GM12878 (cell line): ENCODE measurements at regions not wholly inside any gene's neighbourhood (a gene's known extent, or its start where the extent isn't known, plus 50 kb on each side); places are given as distances from the start of the nearest gene placed in this dataset.

Source experiments
- ATAC-seq: fragments of 200-7000 bp; cut with Tn5 transposase; 3 replicates; pipeline ENCODE4 v1.9.1; 2020; ENCODE audit warnings: mild to moderate bottlenecking, moderate library complexity
- BruUV-seq: library from RNA; stranded (reverse); fragments of 400-500 nt; replicated peaks from 2 replicates; lab custom pipeline; 2021; lab: Mats Ljungman, UMichigan
- CTCF ChIA-PET: fragments of 300-600 bp; sonication (Branson Sonifier 250); formaldehyde crosslinking; extraction: SDS; loops from one replicate; lab custom pipeline; 2021; ENCODE audit warnings: inconsistent platforms; lab: Yijun Ruan, JAX
- POLR2A ChIA-PET: fragments of 350-600 bp; formaldehyde crosslinking; extraction: SDS; loops from one replicate; lab custom pipeline; 2021; ENCODE audit warnings: inconsistent platforms; lab: Charles Lee
- RAD21 ChIA-PET: fragments of 300-600 bp; sonication (Branson Sonifier 250); formaldehyde crosslinking; loops from one replicate; lab custom pipeline; 2023; ENCODE audit warnings: antibody characterized with exemption; ENCODE audit not compliant: unreplicated experiment; lab: Charles Lee
- SMC1A ChIA-PET: fragments of 300-600 bp; sonication (Branson Sonifier 250); formaldehyde crosslinking; loops from one replicate; lab custom pipeline; 2023; ENCODE audit not compliant: unreplicated experiment, uncharacterized antibody; lab: Charles Lee
- DNase-seq: peaks from one replicate; pipeline ENCODE4 v3.0.0-alpha.2; 2011; ENCODE audit warnings: low read depth, low spot score
- FAIRE-seq: peaks from 3 replicates; lab custom pipeline; 2011; peaks lifted over from hg19 to GRCh38; lab: Jason Lieb, UNC
- H2AFZ ChIP-seq: 2 replicates; pipeline ENCODE4 v1.6.0; 2011; ENCODE audit warnings: low read depth, low read length, control low read depth; ENCODE audit not compliant: control insufficient read depth
- H3K27ac ChIP-seq: 2 replicates; pipeline ENCODE4 v1.5.1; 2011; ENCODE audit warnings: control low read depth; ENCODE audit not compliant: control insufficient read depth, insufficient read depth
- H3K27me3 ChIP-seq, 2 experiments: replicated peaks in 1 of 2; 2 replicates each; pipeline versions ENCODE4 v1.6.0 to v1.6.1; 2011; ENCODE audit warnings: low read length in 1 of 2; ENCODE audit not compliant: control insufficient read depth in 2 of 2, insufficient read depth in 2 of 2
- H3K36me3 ChIP-seq, 2 experiments: 2 replicates each; pipeline ENCODE4 v1.5.1; 2011; ENCODE audit warnings: low read length in 1 of 2; ENCODE audit not compliant: control insufficient read depth in 2 of 2, insufficient read depth in 2 of 2
- H3K4me1 ChIP-seq: 2 replicates; pipeline ENCODE4 v1.6.1; 2011; ENCODE audit warnings: mild to moderate bottlenecking, low read length, moderate library complexity, mixed read lengths; ENCODE audit not compliant: control insufficient read depth, insufficient read depth
- H3K4me2 ChIP-seq: 2 replicates; pipeline ENCODE4 v1.6.0; 2011; ENCODE audit warnings: control low read depth; ENCODE audit not compliant: control insufficient read depth, insufficient read depth
- H3K4me3 ChIP-seq: fragments of 200-600 bp; sonication (generic); 2 replicates; pipeline ENCODE4 v1.5.1; 2016
- H3K79me2 ChIP-seq: 2 replicates; pipeline ENCODE4 v1.6.0; 2011; ENCODE audit warnings: low read length; ENCODE audit not compliant: control insufficient read depth, insufficient read depth
- H3K9ac ChIP-seq: 2 replicates; pipeline ENCODE4 v1.8.0; 2011; ENCODE audit warnings: low read length, control low read depth, mixed read lengths; ENCODE audit not compliant: control insufficient read depth, insufficient read depth
- H3K9me3 ChIP-seq: replicated peaks from 3 replicates; pipeline ENCODE4 v1.5.1; 2011; ENCODE audit warnings: mild to moderate bottlenecking, low read length; ENCODE audit not compliant: control insufficient read depth, insufficient read depth
- H4K20me1 ChIP-seq: 2 replicates; pipeline ENCODE4 v1.6.0; 2011; ENCODE audit not compliant: control insufficient read depth, insufficient read depth
- BRCA1 ChIP-seq: IDR thresholded peaks from 2 replicates; pipeline ENCODE4 v1.6.1; 2011; ENCODE audit warnings: low read depth, low read length, improper control_type of control experiment
- CEBPB ChIP-seq, 2 experiments: fragments of 150-350 bp in 1 of 2; IDR thresholded peaks; 2 replicates each; pipeline ENCODE4 v1.6.1; 2012 to 2014; ENCODE audit warnings: low read depth in 2 of 2, low read length in 2 of 2, borderline replicate concordance in 1 of 2, inconsistent platforms in 1 of 2
- HSF1 ChIP-seq: fragments of 150-350 bp; IDR thresholded peaks from 2 replicates; pipeline ENCODE4 v1.6.1; 2014; ENCODE audit warnings: mild to moderate bottlenecking, low read depth, low read length
- MYC ChIP-seq: IDR thresholded peaks from 2 replicates; pipeline ENCODE4 v1.6.1; 2011; ENCODE audit warnings: mild to moderate bottlenecking, low read length, moderate library complexity, inconsistent platforms; ENCODE audit not compliant: insufficient read depth, insufficient replicate concordance, insufficient read length, severe bottlenecking
- POLR2AphosphoS5 ChIP-seq: IDR thresholded peaks from 2 replicates; pipeline ENCODE4 v1.6.1; 2011; ENCODE audit warnings: mild to moderate bottlenecking, low read length, inconsistent platforms
- RFX5 ChIP-seq: IDR thresholded peaks from 2 replicates; pipeline ENCODE4 v1.6.1; 2011; ENCODE audit warnings: low read depth, low read length, improper control_type of control experiment
- SMAD5 ChIP-seq: IDR thresholded peaks from 2 replicates; pipeline ENCODE4 v1.6.1; 2016; ENCODE audit warnings: antibody characterized with exemption, low read depth
- SRF ChIP-seq, 2 experiments: IDR thresholded peaks; 2 replicates each; pipeline ENCODE4 v1.6.1; 2011; ENCODE audit warnings: low read depth in 2 of 2, low read length in 2 of 2, mild to moderate bottlenecking in 1 of 2, moderate library complexity in 1 of 2
- ZZZ3 ChIP-seq: IDR thresholded peaks from 2 replicates; pipeline ENCODE4 v1.6.1; 2011; ENCODE audit warnings: low read depth; ENCODE audit not compliant: control insufficient read depth, insufficient read length
- WGBS: methylation state at CpG from one replicate; pipeline ENCODE4 v1.1.6; 2016; ENCODE audit warnings: low lambda C conversion rate; ENCODE audit not compliant: insufficient replicate concordance, insufficient coverage; ENCODE audit errors: missing lambda C conversion rate; 5-methylcytosine and 5-hydroxymethylcytosine counted together
- in situ Hi-C: fragments of 300-500 bp; cut with MboI; formaldehyde crosslinking; loops from 9 replicates; pipeline ENCODE4 v1.14.3; 2018; ENCODE audit warnings: mixed read lengths
- intact Hi-C: fragments of 100-400 bp; cut with micrococcal nuclease; formaldehyde crosslinking; loops from one replicate; pipeline ENCODE4 v1.14.2; 2022; ENCODE audit not compliant: unreplicated experiment
- TF ChIP-seq, protein P1 (sequence below): fragments of 450-650 bp; IDR thresholded peaks from 2 replicates; pipeline ENCODE4 v1.6.1; 2017; ENCODE audit warnings: mild to moderate bottlenecking, moderate library complexity

DNA sequence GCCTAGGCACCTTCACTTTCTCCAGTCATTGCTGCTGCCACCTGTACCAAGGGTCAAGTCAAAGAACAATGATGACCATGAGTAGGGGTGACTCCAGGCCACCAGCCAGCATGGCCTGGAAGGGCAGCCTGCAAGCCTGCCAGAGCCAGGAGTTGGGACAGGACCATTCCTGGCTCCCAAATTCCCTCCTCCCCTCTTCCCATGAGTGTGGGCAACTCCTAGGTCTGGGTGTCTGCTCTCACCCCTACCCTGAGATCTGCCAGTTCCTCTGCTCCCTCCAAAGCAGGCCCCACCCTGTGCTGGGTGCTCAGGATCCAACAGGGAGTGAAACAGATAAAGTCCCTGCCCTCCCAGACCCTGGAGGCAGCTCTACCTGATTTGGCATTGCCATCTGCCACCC is 125.8 kb upstream of the NANOS1 start (continued):
- TF ChIP-seq SRF (IDR thresholded peaks at IDR 0.05; ENCODE audit: low read depth in 2 of 2, low read length in 2 of 2) = no peak

GRCh38 chr10:118904286-118904685 is 125.2 kb upstream of the NANOS1 start:
- Histone ChIP-seq H3K9me3 (no peaks in the 10 kb centered on the region), H4K20me1 (no peaks in the 10 kb centered on the region), H3K36me3 (no peaks in the 10 kb centered on the region), H2AFZ (no peak overlapping the region), H3K79me2 (no peaks in the 10 kb centered on the region), H3K4me1 (no peaks in the 10 kb centered on the region), H3K4me3 (no peak overlapping the region), H3K27me3 (no peaks in the 10 kb centered on the region), H3K4me2 (no peak overlapping the region), H3K27ac (no peak overlapping the region)
- intact Hi-C loops (no loop called here), in situ Hi-C loops (no loop called here)
- ChIA-PET SMC1A (no interaction called here), POLR2A (interaction anchor here (0.7 kb wide), 1 partner anchor 335 kb away, joined by 3 read pairs; no protein-coding TSS in a partner anchor), CTCF (interaction anchor here (0.5 kb wide), 1 partner anchor 1122 kb away, joined by 3 read pairs; no protein-coding TSS in a partner anchor)
- no peak for DNase-seq
- 64% methylated on average over 8 of the region's 8 CpGs for WGBS
- FAIRE-seq = no peak
- no TSS peak for BruUV-seq
- TF ChIP-seq CEBPB (IDR thresholded peaks at IDR 0.05; ENCODE audit: borderline replicate concordance in 1 of 2, low read depth in 2 of 2, low read length in 2 of 2) = no peak
- TF ChIP-seq, all 136 proteins: peak for 0
- RAD21 ChIA-PET = no interaction called here
- ATAC-seq = no peak
- no peak overlapping the region for H3K9ac ChIP-seq

DNA sequence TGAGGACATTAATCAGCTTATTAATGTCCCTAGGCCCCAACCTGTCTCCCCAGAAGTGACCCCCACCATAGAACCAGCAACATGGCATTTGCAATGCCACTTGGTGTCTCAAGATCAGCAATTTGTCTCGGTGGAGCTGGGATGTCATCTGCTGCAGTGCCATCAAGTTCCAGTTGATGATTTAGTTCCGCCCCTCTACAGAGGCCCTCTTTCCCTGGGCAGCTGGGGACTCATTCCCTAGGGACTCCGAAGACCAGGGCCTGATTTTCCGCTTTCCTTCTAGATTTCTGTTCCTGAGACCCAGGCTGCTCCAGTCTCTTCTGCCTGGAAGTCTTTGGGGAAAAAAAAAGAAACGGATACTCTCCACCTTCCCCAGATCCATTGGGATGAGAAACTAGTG is 122.5 kb upstream of the NANOS1 start:
- BruUV-seq = no TSS peak
- H3K9me3 ChIP-seq = no peaks in the 10 kb centered on the region
- FAIRE-seq (no peak), DNase-seq (no peak), ATAC-seq (no peak)
- in situ Hi-C loops = no loop called here
- no peak overlapping the region for H3K9ac ChIP-seq
- ChIA-PET POLR2A (no interaction called here), CTCF (no interaction called here), RAD21 (no interaction called here), SMC1A (no interaction called here)
- H3K27ac ChIP-seq = no peak overlapping the region
- H2AFZ ChIP-seq = no peak overlapping the region
- intact Hi-C loops = no loop called here
- no peaks in the 10 kb centered on the region for H3K4me1 ChIP-seq
- no peak overlapping the region for H3K4me2 ChIP-seq
- H3K36me3 ChIP-seq = no peaks in the 10 kb centered on the region
- H3K4me3 ChIP-seq = no peak overlapping the region
- 19% methylated on average over 5 of the region's 5 CpGs for WGBS
- no peaks in the 10 kb centered on the region for H4K20me1 ChIP-seq
- no peaks in the 10 kb centered on the region for H3K27me3 ChIP-seq
- H3K79me2 ChIP-seq = no peaks in the 10 kb centered on the region
- TF ChIP-seq RFX5 (no peak), HSF1 (no peak), POLR2AphosphoS5 (no peak), BRCA1 (no peak), SMAD5 (no peak), MYC (no peak), ZZZ3 (no peak)
- TF ChIP-seq, protein P1, sequence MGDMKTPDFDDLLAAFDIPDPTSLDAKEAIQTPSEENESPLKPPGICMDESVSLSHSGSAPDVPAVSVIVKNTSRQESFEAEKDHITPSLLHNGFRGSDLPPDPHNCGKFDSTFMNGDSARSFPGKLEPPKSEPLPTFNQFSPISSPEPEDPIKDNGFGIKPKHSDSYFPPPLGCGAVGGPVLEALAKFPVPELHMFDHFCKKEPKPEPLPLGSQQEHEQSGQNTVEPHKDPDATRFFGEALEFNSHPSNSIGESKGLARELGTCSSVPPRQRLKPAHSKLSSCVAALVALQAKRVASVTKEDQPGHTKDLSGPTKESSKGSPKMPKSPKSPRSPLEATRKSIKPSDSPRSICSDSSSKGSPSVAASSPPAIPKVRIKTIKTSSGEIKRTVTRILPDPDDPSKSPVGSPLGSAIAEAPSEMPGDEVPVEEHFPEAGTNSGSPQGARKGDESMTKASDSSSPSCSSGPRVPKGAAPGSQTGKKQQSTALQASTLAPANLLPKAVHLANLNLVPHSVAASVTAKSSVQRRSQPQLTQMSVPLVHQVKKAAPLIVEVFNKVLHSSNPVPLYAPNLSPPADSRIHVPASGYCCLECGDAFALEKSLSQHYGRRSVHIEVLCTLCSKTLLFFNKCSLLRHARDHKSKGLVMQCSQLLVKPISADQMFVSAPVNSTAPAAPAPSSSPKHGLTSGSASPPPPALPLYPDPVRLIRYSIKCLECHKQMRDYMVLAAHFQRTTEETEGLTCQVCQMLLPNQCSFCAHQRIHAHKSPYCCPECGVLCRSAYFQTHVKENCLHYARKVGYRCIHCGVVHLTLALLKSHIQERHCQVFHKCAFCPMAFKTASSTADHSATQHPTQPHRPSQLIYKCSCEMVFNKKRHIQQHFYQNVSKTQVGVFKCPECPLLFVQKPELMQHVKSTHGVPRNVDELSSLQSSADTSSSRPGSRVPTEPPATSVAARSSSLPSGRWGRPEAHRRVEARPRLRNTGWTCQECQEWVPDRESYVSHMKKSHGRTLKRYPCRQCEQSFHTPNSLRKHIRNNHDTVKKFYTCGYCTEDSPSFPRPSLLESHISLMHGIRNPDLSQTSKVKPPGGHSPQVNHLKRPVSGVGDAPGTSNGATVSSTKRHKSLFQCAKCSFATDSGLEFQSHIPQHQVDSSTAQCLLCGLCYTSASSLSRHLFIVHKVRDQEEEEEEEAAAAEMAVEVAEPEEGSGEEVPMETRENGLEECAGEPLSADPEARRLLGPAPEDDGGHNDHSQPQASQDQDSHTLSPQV = no peak
